Spleen (tissue), 11 donors: ENCODE measurements at regions not wholly inside any gene's neighbourhood (a gene's known extent, or its start where the extent isn't known, plus 50 kb on each side); places are given as distances from the start of the nearest gene placed in this dataset.

Experiments
- DNase-seq: peaks from one replicate; pipeline ENCODE4 v3.0.0-alpha.2; 2020
- H3K27ac ChIP-seq, 8 donors: fragments of 200-600 bp; sonication (generic) in 7 of 8; 1 replicate in 4 of 8; 2 replicates in 4 of 8; pipeline versions ENCODE4 v1.5.0 to v1.8.0; 2016 to 2021; ENCODE audit warnings: inconsistent platforms in 4 of 8, mild to moderate bottlenecking in 4 of 8, moderate library complexity in 1 of 8
- H3K27me3 ChIP-seq, 7 donors: fragments of 200-600 bp; sonication (generic) in 6 of 7; replicated peaks in 1 of 7; 1 replicate in 4 of 7; 2 replicates in 3 of 7; pipeline versions ENCODE4 v1.5.0 to v1.8.0; 2016 to 2021; ENCODE audit warnings: inconsistent platforms in 3 of 7, mild to moderate bottlenecking in 1 of 7
- H3K36me3 ChIP-seq, 6 donors: fragments of 200-600 bp; sonication (generic) in 5 of 6; 1 replicate in 4 of 6; 2 replicates in 2 of 6; pipeline versions ENCODE4 v1.5.0 to v1.8.0; 2016 to 2021; ENCODE audit warnings: inconsistent platforms in 2 of 6
- H3K4me1 ChIP-seq, 6 donors: fragments of 200-600 bp; sonication (generic) in 5 of 6; 1 replicate in 3 of 6; 2 replicates in 3 of 6; pipeline versions ENCODE4 v1.5.0 to v1.8.0; 2016 to 2021; ENCODE audit warnings: inconsistent platforms in 3 of 6
- H3K4me3 ChIP-seq, 8 donors: fragments of 200-600 bp; sonication (generic) in 7 of 8; 1 replicate in 4 of 8; 2 replicates in 4 of 8; pipeline versions ENCODE4 v1.5.0 to v1.8.0; 2016 to 2021; ENCODE audit warnings: inconsistent platforms in 4 of 8, mild to moderate bottlenecking in 4 of 8, moderate library complexity in 2 of 8
- H3K9me3 ChIP-seq, 8 donors: fragments of 200-600 bp; sonication (generic) in 7 of 8; 1 replicate in 4 of 8; 2 replicates in 4 of 8; pipeline versions ENCODE4 v1.5.0 to v1.8.0; 2016 to 2021; ENCODE audit warnings: inconsistent platforms in 4 of 8
- CTCF ChIP-seq, 11 experiments: fragments of 200-600 bp in 7 of 11; fragments of 450-650 bp in 4 of 11; sonication (generic) in 4 of 11; IDR thresholded peaks in 8 of 11; conservative IDR thresholded peaks in 3 of 11; 1 replicate in 7 of 11; 2 replicates in 4 of 11; pipeline versions ENCODE4 v1.4.0 to v1.8.0; 2016 to 2021; ENCODE audit warnings: antibody characterized with exemption in 11 of 11, inconsistent platforms in 4 of 11, mild to moderate bottlenecking in 1 of 11
- POLR2A ChIP-seq, 3 donors: fragments of 450-650 bp; IDR thresholded peaks; one replicate each; pipeline ENCODE4 v1.5.1; 2017; ENCODE audit warnings: antibody characterized with exemption in 3 of 3, mild to moderate bottlenecking in 1 of 3
- POLR2AphosphoS5 ChIP-seq, 3 donors: sonication (generic); formaldehyde crosslinking; IDR thresholded peaks; one replicate each; pipeline ENCODE4 v1.5.1; 2017; ENCODE audit warnings: antibody characterized with exemption in 3 of 3
- WGBS, 5 donors: extraction: QIAGEN DNeasy Blood & Tissue Kit in 3 of 5; methylation state at CpG; one replicate each; pipeline versions ENCODE4 v1.1.5 to v1.1.7; 2013 to 2018; 5-methylcytosine and 5-hydroxymethylcytosine counted together
- intact Hi-C: fragments of 100-400 bp; cut with DNase I; formaldehyde crosslinking; loops from one replicate; pipeline ENCODE4 v1.15.0; 2023; ENCODE audit warnings: low total_unique reads
- donor health status: healthy with polysubstance abuse.
- donor health status: DM: no; HTN: no; CAD: no; lungs with moderate emphysema.
- donor health status: DM: no; HTN: no; CAD: no.
- donor health status: Bipolar disorder and iron deficiency.
- donor health status: healthy.
- donor health status: DM: no; HTN: no; CAD: no.
- donor health status: DM: yes; HTN: yes; CAD: no.

- H3K27ac ChIP-seq = no peak overlapping the region
- no peaks in the 10 kb centered on the region for H3K36me3 ChIP-seq
- WGBS, 5 donors = 59 to 71% (median 62%) methylated on average over 1 of the region's 1 CpG
- DNase-seq = no peak
- H3K4me1 ChIP-seq = no peaks in the 10 kb centered on the region
- no peak for TF ChIP-seq CTCF (IDR thresholded peaks at IDR 0.05 in 8 of 11, conservative IDR thresholded peaks at IDR 0.05 in 3 of 11)
- TF ChIP-seq POLR2AphosphoS5 (IDR thresholded peaks at IDR 0.05) = no peak
- TF ChIP-seq POLR2A (IDR thresholded peaks at IDR 0.05) = no peak
- no peaks in the 10 kb centered on the region for H3K27me3 ChIP-seq
- H3K4me3 ChIP-seq = no peak overlapping the region
- H3K9me3 ChIP-seq = peaks cover 0 to 7% (median 0%) of the 10 kb centered on the region in 8 donors
- intact Hi-C loops = no loop called here
These were observed 781.9 kb upstream of the GALNTL6 start for GRCh38 chr4:171031338-171031737.

- peaks cover 0 to 7% (median 0%) of the 10 kb centered on the region in 8 donors for H3K9me3 ChIP-seq
- H3K4me1 ChIP-seq = no peaks in the 10 kb centered on the region
- no peak for TF ChIP-seq POLR2A (IDR thresholded peaks at IDR 0.05)
- TF ChIP-seq CTCF (IDR thresholded peaks at IDR 0.05 in 8 of 11, conservative IDR thresholded peaks at IDR 0.05 in 3 of 11) = no peak
- TF ChIP-seq POLR2AphosphoS5 (IDR thresholded peaks at IDR 0.05) = no peak
- H3K27me3 ChIP-seq = no peaks in the 10 kb centered on the region
- intact Hi-C loops = no loop called here
- WGBS, 5 donors = 14 to 39% (median 28%) methylated on average over 2 of the region's 2 CpGs
- H3K4me3 ChIP-seq = no peak overlapping the region
- no peak for DNase-seq
- no peaks in the 10 kb centered on the region for H3K36me3 ChIP-seq
- no peak overlapping the region for H3K27ac ChIP-seq
These were observed 787.4 kb upstream of the GALNTL6 start for GRCh38 chr4:171025776-171026175.

GRCh38 chr4:171025343-171025742 lies 787.9 kb upstream of the GALNTL6 start:
- Histone ChIP-seq H3K9me3 (peaks cover 0 to 6% (median 0%) of the 10 kb centered on the region in 8 donors), H3K4me3 (no peak overlapping the region), H3K36me3 (no peaks in the 10 kb centered on the region), H3K4me1 (no peaks in the 10 kb centered on the region), H3K27me3 (no peaks in the 10 kb centered on the region), H3K27ac (no peak overlapping the region)
- no peak for DNase-seq
- WGBS, 5 donors = 8 to 34% (median 22%) methylated on average over 2 of the region's 2 CpGs
- intact Hi-C loops = no loop called here
- TF ChIP-seq CTCF (IDR thresholded peaks at IDR 0.05 in 8 of 11, conservative IDR thresholded peaks at IDR 0.05 in 3 of 11) = no peak
- TF ChIP-seq POLR2AphosphoS5 (IDR thresholded peaks at IDR 0.05) = no peak
- TF ChIP-seq POLR2A (IDR thresholded peaks at IDR 0.05) = no peak

- TF ChIP-seq POLR2A (IDR thresholded peaks at IDR 0.05) (no peak), POLR2AphosphoS5 (IDR thresholded peaks at IDR 0.05) (no peak), CTCF (IDR thresholded peaks at IDR 0.05 in 8 of 11, conservative IDR thresholded peaks at IDR 0.05 in 3 of 11) (no peak)
- WGBS, 5 donors = 58 to 65% (median 60%) methylated on average over 4 of the region's 4 CpGs
- no peak overlapping the region for H3K27ac ChIP-seq
These were observed 788.4 kb upstream of the GALNTL6 start for GRCh38 chr4:171024720-171025303.

More at GRCh38 chr4:171024720-171025303, 788.4 kb upstream of the GALNTL6 start:
- DNase-seq = no peak
- Histone ChIP-seq H3K27me3 (no peaks in the 10 kb centered on the region), H3K36me3 (no peaks in the 10 kb centered on the region), H3K4me1 (no peaks in the 10 kb centered on the region), H3K4me3 (no peak overlapping the region), H3K9me3 (peaks cover 0 to 5% (median 0%) of the 10 kb centered on the region in 8 donors)
- intact Hi-C loops = no loop called here
